MG63 (cell line): ENCODE measurements at regions not wholly inside any gene's neighbourhood (a gene's known extent, or its start where the extent isn't known, plus 50 kb on each side); places are given as distances from the start of the nearest gene placed in this dataset.

Experiments
- DNase-seq: peaks from one replicate; pipeline ENCODE4 v3.0.0-alpha.2; 2020
- H3K27me3 ChIP-seq: fragments of 250-450 bp; sonication (Bioruptor Pico); 2 replicates; pipeline ENCODE4 v1.5.1; 2020; ENCODE audit warnings: mild to moderate bottlenecking, moderate library complexity
- H3K36me3 ChIP-seq: fragments of 250-450 bp; sonication (Bioruptor Pico); 2 replicates; pipeline ENCODE4 v1.5.1; 2020; ENCODE audit warnings: mild to moderate bottlenecking, moderate library complexity
- H3K4me3 ChIP-seq: fragments of 250-450 bp; sonication (Bioruptor Pico); 2 replicates; pipeline ENCODE4 v1.5.1; 2020; ENCODE audit warnings: mild to moderate bottlenecking, moderate library complexity
- H3K9me3 ChIP-seq: fragments of 250-450 bp; sonication (Bioruptor Pico); 2 replicates; pipeline ENCODE4 v1.5.1; 2020; ENCODE audit warnings: mild to moderate bottlenecking, moderate library complexity

DNA sequence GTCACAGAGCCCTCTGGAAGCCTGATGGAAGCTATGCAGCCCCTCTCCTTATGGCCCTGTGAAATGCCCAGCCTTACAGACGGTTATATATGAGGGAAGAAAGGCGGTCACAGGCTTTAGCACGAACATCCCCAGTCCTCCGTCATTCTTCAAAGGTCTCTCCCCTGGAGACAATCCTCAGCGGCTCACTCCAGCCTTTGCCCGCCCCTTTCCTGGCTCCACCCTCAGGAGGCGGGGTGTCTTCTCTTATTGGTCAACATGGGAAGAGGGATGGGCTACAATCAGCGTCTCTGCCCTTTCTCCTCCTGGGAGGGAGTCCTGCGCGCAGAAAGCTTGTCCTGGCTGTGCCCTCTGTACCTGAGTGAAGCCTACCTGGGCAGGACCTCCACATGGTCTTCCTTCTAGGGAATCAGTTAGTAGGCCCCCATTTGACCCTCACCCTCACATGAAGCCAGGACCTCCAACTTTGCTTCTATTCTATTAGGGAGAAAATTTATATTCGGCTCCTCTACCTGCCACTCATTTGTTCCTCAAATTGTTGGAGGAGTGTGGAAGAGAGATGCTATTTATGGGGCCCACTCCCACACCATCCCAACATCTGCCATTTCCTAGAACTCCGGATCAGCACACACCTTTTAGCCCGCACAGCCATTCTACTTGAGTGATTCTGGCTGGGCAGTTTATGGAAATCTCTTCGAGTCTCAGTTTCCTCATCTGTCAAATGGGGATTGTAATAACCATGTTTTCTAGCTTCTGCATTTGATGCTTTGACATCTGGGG lies 112.9 kb upstream of the SLC6A11 start:
- DNase-seq: no peak
- H3K27me3 ChIP-seq: no peaks in the 10 kb centered on the region
- H3K36me3 ChIP-seq: no peaks in the 10 kb centered on the region
- no peak overlapping the region for H3K4me3 ChIP-seq
- H3K9me3 ChIP-seq: no peaks in the 10 kb centered on the region

GRCh38 chr3:10703875-10704274 lies 112.2 kb upstream of the SLC6A11 start:
- Histone ChIP-seq H3K27me3 (no peaks in the 10 kb centered on the region), H3K36me3 (no peaks in the 10 kb centered on the region), H3K4me3 (no peak overlapping the region), H3K9me3 (no peaks in the 10 kb centered on the region)
- DNase-seq: peak; percentile 54

- peak; percentile 25 for DNase-seq
Measured at GRCh38 chr3:10706156-10706739, 109.8 kb upstream of the SLC6A11 start.

DNA sequence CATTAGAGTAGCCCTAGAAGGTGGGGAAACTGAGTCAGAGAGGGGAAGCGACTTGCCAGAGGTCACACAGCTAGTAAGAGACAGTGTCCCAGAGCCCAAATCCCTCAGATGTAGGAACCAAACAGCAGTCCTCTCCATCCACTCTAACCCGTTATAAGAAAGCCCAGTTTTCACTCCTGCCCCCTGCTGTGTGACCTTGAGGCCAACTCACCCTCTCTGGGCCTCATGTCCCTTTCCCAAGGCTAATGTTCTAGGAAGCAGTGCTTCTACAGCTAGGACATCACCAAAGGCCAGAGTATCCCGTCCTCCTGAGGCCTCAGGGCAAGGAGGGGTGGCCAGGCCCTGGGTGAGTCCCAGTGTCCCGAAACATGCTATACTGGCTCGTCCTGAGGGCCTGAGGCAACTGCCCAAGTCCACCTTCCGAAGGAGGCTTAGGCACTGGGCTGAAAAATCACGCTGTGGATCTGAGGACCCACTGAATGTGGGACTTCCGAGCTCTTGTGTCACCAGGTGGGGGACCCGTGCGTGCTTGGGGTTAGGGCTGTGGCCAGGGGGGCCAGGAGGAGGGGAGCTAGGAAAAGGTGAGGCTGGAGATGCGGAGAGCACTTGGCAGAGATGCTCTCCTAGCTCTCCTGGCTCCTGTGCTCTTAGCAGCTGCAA lies 109.2 kb upstream of the SLC6A11 start:
- no peaks in the 10 kb centered on the region for H3K36me3 ChIP-seq
- no peaks in the 10 kb centered on the region for H3K27me3 ChIP-seq
- no peak overlapping the region for H3K4me3 ChIP-seq
- DNase-seq: no peak
- no peaks in the 10 kb centered on the region for H3K9me3 ChIP-seq

More at GRCh38 chr3:10706156-10706739, 109.8 kb upstream of the SLC6A11 start:
- Histone ChIP-seq H3K4me3 (no peak overlapping the region), H3K9me3 (no peaks in the 10 kb centered on the region), H3K36me3 (no peaks in the 10 kb centered on the region), H3K27me3 (no peaks in the 10 kb centered on the region)

- H3K4me3 ChIP-seq: no peak overlapping the region
- H3K9me3 ChIP-seq: no peaks in the 10 kb centered on the region
- H3K36me3 ChIP-seq: no peaks in the 10 kb centered on the region
- H3K27me3 ChIP-seq: no peaks in the 10 kb centered on the region
- no peak for DNase-seq
Measured at GRCh38 chr3:10707400-10708215, 108.4 kb upstream of the SLC6A11 start.

DNA sequence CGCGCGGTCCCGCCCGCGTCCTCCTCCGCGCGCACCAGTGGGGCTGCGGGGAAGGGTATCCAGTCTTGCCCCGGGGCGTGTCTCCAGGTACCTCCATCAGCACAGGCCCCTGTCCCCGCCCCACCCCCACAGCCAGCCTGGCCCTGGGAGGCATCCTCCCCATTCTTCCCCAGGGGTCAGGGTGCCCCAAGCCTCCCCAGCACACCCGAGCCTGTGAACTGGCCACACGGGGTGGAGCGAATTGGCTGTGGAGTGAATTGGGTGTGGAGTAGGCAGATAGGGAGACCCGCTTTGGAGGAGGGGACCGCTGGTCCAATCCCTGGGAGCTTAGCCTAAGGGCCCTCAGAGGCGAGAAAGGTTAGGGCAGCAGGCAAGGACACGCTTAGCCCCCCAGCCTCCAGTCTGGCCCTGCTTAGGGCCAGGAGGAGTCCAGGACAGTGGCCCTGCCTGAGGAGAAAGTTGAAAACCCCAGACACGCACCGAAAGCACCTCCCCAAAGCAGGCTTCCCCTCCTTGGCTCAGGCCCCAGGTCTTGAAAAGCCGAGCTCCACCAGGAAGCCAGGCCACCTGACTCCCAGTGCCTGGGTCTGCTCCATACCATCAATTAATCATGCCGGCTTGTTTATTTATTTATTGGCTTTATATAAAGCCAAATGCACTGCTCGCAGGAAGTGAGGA lies 107.7 kb upstream of the SLC6A11 start:
- peak; percentile 25 for DNase-seq
- Histone ChIP-seq H3K9me3 (no peaks in the 10 kb centered on the region), H3K36me3 (no peaks in the 10 kb centered on the region), H3K4me3 (no peak overlapping the region), H3K27me3 (no peaks in the 10 kb centered on the region)

GRCh38 chr3:10709110-10709781 lies 106.8 kb upstream of the SLC6A11 start:
- H3K4me3 ChIP-seq: no peak overlapping the region
- no peaks in the 10 kb centered on the region for H3K27me3 ChIP-seq
- no peaks in the 10 kb centered on the region for H3K9me3 ChIP-seq
- DNase-seq: no peak
- no peaks in the 10 kb centered on the region for H3K36me3 ChIP-seq

DNA sequence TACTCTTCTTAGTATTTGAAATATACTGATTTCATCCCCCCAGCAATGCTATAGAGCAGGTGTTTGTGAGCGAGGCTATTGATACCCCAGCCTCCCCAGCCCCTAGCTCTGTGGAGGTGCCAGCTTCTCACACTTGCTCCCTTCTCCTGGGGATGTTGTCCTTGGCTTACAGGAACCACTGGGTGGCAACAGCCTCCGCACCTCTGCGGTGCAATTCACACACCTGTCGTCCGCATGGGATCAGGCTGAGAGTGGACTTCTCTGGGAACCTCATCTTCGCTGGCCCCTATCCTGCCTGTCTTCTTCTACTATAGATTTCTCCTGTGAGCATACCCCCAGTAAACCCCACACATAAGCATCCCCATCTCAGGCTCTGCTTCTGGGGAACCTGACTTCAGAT lies 103.9 kb upstream of the SLC6A11 start:
- H3K9me3 ChIP-seq: no peaks in the 10 kb centered on the region

GRCh38 chr3:10713656-10714055 lies 102.4 kb upstream of the SLC6A11 start:
- DNase-seq: no peak
- H3K36me3 ChIP-seq: no peaks in the 10 kb centered on the region
- no peaks in the 10 kb centered on the region for H3K9me3 ChIP-seq
- no peaks in the 10 kb centered on the region for H3K27me3 ChIP-seq
- H3K4me3 ChIP-seq: no peak overlapping the region

More for the DNA sequence above, 103.9 kb upstream of the SLC6A11 start:
- H3K4me3 ChIP-seq: no peak overlapping the region
- no peak for DNase-seq
- H3K36me3 ChIP-seq: no peaks in the 10 kb centered on the region
- no peaks in the 10 kb centered on the region for H3K27me3 ChIP-seq

DNA sequence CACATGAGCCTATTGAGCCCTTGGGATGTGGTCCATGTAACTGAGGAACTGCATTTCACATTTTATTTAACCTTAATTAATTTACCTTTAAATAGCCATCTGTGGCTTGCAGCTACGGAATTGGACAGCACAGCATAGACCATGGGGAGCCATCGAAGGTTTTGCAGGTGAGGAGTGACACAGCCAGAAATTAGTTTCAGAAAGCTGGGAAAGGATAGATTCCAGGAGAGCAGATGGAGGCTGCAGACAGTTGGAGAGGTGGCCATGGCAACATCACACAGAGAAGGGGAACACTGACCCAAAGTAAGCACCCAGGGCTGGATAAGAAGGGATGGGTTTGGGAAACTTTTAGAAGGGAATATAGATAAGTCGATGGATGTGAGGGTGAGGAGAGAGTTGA lies 100.1 kb upstream of the SLC6A11 start:
- no peaks in the 10 kb centered on the region for H3K27me3 ChIP-seq
- no peaks in the 10 kb centered on the region for H3K9me3 ChIP-seq
- DNase-seq: no peak
- no peaks in the 10 kb centered on the region for H3K36me3 ChIP-seq
- no peak overlapping the region for H3K4me3 ChIP-seq

DNA sequence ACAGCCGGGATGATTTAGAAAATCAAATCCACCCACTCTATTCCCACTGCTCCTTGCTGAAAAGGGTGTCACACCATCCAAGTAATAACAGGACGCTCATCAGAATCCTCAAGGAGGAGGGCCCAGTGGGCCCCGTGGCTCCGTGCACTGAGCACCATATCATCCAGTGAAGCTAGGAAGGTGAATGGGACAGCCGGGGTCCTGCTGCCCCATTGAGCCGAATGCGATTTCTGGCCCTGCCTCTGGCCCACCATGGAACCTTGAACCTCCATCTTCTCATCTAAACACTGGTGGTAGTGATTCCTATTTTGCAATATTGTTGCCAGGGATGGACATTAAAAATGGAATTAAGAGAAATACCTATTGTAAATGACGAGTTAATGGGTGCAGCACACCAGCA lies 99.1 kb upstream of the SLC6A11 start:
- no peaks in the 10 kb centered on the region for H3K36me3 ChIP-seq
- DNase-seq: no peak
- no peak overlapping the region for H3K4me3 ChIP-seq
- no peaks in the 10 kb centered on the region for H3K9me3 ChIP-seq
- no peaks in the 10 kb centered on the region for H3K27me3 ChIP-seq

GRCh38 chr3:10717756-10718155 lies 98.3 kb upstream of the SLC6A11 start:
- Histone ChIP-seq H3K9me3 (no peaks in the 10 kb centered on the region), H3K4me3 (no peak overlapping the region), H3K27me3 (no peaks in the 10 kb centered on the region), H3K36me3 (no peaks in the 10 kb centered on the region)
- DNase-seq: no peak

GRCh38 chr3:10721101-10721500 lies 94.9 kb upstream of the SLC6A11 start:
- no peaks in the 10 kb centered on the region for H3K9me3 ChIP-seq
- no peaks in the 10 kb centered on the region for H3K27me3 ChIP-seq
- DNase-seq: no peak
- no peak overlapping the region for H3K4me3 ChIP-seq
- H3K36me3 ChIP-seq: no peaks in the 10 kb centered on the region

DNA sequence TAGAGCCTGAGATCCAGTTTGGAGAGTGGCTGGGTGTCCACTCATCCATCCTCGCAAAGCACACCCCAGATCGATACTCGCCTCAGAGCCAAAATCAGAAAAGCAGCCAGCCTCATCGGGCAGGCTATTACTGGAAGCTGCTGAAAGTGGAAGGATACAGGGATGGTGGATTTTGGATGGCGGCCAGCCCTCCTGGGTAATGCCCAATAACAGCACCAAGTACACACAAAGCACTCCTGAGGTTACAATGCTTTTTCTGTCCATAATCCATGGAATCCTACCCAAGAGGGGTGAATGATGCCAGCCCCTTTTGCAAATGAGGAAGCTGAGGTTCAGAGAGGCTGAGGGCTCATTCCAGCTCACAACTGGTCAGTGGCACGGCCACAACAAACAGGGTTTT lies 93.1 kb upstream of the SLC6A11 start:
- no peaks in the 10 kb centered on the region for H3K36me3 ChIP-seq
- no peaks in the 10 kb centered on the region for H3K27me3 ChIP-seq
- H3K4me3 ChIP-seq: no peak overlapping the region
- no peaks in the 10 kb centered on the region for H3K9me3 ChIP-seq
- no peak for DNase-seq

GRCh38 chr3:10723991-10724390 lies 92.0 kb upstream of the SLC6A11 start:
- no peaks in the 10 kb centered on the region for H3K36me3 ChIP-seq
- H3K4me3 ChIP-seq: no peak overlapping the region
- DNase-seq: no peak

GRCh38 chr3:10725067-10725466 lies 91.0 kb upstream of the SLC6A11 start:
- no peaks in the 10 kb centered on the region for H3K27me3 ChIP-seq
- no peaks in the 10 kb centered on the region for H3K36me3 ChIP-seq
- peak; percentile 64 for DNase-seq
- H3K9me3 ChIP-seq: no peaks in the 10 kb centered on the region
- no peak overlapping the region for H3K4me3 ChIP-seq

More at GRCh38 chr3:10723991-10724390, 92.0 kb upstream of the SLC6A11 start:
- no peaks in the 10 kb centered on the region for H3K27me3 ChIP-seq
- no peaks in the 10 kb centered on the region for H3K9me3 ChIP-seq
